ENCODE measurements at regions not wholly inside any gene's neighbourhood (a gene's known extent, or its start where the extent isn't known, plus 50 kb on each side); places are given as distances from the start of the nearest gene placed in this dataset.
"Not testable (repeated sequence)": the region's sequence is repeated elsewhere in the genome, so short reads cannot be mapped to it uniquely, and the experiment has no call there.

DNA sequence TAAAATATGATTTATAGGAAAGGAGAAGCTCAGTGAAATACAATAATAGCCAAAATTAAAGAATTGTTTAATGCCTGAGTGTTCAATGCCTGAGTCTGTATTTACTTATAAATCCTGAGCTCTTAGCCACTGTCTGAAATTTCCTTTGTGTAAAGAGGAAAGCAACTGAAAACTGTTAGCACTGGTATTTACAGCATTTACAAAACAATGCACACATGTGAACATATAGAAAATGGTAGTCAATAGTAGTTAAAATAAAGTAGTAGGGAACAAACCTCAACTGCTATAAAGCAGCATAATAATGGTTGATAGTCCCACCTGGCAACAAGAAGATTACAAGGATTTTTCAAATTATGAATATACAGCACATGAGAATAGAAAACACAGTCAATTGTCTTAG, 1137.1 kb upstream of the ATXN8OS start:
- no peak for DNase-seq (ENCODE audit: low read depth)

DNA sequence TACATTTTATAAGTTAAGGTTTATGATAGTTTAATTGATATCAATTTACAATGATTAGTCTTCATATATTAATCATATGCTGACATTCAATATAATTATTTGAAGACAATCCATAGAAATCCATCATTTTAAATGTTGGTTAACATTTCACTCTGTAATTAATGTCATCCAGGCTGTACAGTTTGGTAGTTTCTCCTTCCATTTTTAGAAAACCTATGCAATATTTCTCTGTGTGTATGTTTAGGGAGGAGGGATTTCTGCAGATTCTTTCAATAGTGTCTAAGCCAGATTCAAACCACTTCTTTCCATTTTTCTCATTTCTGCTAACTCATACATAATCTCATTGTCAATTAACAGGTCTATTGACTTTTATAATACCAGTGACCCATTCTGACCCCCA, 1159.0 kb upstream of the ATXN8OS start:
- DNase-seq (ENCODE audit: low read depth), result no peak

DNA sequence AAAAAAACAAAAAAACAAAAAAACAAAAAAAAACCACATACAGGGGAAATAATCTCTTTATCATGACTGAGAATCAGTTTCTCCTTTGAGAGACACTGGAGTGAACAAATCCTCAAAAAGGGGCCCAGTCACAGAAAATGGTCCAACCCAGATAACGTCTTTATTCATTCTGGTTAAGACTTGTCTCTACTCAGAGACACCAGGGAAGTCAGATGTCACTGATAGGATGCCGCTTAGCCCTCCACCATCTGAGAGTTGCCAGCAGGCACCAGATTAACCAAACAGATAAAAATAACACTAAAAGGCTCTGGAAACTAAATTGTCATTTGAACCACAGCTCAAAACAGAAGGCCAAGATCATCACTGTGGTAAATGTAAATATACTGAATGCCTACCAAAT, 1163.4 kb upstream of the ATXN8OS start:
- no peak for DNase-seq (ENCODE audit: low read depth)

DNA sequence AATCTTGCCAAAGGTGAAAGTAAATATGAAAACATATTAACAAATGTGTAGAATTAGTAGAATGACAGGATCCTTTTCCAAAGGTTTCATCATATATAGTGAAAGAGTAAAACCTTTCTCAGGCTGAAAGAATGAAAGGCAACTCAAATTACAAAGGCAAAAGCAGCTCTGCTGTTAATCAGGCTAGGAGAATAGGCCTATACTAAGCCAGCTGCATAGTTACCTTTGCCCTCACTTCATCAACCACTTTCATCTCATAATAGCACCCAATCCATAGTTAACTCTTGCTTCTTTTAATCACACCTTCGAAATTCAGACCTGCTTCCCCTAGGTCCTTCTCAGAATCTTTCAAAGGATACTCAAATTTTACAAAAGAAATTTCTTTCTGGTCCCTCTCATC, 1167.6 kb upstream of the ATXN8OS start:
- DNase-seq (ENCODE audit: low read depth), result no peak

DNA sequence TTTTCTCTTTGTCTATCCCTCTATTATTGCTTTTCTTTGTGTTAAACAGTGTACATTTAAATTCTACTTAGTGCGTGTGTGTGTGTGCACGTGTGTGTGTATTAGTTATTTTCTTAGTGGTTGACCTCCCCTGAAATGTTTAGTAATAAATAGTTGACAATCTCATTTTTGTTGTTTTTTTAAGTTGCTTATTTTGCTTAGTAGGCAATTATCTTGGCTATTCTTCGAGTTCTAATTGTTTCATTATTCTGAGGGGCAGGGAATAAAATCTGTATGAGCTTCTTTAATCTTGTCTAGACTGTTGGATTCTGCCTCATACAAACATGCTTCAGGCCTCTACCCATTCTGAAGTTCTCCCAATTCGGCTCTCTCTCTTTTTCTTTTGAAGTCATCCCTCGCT, 1169.0 kb upstream of the ATXN8OS start:
- DNase-seq (ENCODE audit: low read depth), result no peak

DNA sequence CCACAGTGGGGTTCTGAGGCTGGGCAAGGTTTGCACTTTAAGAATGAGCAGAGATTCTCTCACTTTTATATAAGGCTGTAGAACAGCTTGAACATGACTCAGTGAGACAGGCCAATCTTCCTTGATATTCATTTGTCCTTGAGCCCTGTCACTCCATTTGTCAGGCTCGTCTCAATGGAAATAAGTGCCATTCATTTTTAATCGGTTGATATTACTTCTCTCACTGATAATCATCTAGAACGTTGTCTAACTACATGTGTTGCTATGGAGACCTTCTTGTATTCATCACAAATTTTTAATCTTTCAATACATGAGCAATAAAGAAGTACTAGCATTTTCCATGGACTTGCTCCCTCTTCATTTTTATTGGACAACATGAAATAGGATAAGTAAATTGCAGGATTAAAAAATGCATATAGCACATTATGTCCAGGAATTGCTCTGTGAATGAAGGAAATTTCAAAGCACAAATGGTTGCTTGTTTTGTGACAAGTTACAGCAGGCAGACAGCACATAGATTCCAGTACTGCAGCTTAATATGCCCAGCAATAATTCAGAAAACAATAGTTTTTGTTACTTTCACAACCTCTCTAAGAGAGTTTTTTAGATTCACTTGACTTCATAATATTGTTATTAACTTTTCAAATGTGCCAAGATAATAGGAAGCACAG, 1178.4 kb upstream of the ATXN8OS start:
- no peak for DNase-seq (ENCODE audit: low read depth)

DNA sequence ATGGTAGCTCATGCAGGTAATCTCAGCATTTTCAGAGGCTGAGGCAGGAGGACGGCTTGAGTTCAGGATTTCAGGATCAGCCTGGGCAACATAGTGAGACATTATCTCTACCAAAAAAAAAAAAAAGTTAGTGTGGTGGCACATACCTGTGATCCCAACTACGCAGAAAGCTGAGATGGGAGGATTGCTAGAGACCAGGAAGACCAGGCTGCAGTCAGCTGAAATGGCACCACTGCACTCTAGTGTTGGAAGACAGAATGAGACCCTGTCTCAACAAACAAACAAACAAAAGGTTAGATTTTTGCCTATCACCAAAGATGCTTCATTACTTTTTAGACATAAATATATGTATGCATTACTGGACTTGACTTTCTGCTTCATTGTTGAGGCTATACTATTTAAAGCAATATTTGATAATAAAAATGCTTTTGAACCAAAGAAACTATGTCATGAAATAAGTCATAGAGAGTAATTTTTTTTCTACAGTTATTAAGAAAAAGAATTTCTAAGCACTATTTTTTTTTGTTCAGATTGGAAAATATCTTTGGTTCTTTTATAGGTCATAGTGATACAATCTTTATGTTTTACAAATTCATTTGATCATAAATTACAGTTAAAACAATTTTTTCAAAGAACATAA, 1180.1 kb upstream of the ATXN8OS start:
- DNase-seq (ENCODE audit: low read depth), result no peak

DNA sequence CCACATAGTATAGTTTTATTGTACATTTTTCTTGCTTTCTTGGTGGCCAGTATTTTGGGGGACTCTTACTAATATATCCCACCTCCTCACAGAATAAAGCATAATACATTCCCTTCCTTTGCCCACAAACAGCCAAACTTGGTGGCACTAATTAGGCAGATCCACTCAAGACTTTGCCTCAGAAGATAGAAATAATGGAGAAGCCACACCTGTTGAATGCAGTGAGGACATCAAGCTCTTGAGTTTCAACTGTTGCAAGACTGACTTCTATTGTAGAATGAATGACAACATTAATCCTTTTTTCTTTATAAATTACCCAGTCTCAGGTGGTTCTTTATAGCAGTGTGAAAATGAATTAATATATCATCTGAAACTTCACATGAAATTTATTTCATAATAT, 1183.6 kb upstream of the ATXN8OS start:
- no peak for DNase-seq (ENCODE audit: low read depth)

DNA sequence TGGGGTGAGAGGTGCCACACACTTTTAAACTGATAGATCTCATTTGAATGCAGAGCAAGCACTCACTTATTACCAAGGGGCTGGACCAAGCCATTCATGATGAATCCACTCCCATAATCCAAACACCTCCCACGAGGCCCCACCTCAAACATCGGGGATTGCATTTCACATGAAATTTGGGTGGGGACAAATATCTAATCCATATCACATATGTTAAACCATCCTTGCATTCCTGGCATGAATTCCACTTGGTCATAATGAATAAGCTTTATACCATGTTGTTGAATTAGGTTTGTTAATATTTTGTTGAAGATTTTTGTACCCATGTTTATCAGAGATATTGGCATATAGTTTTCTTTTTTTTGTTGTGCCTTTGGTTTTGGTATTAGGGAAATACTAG, 1198.7 kb upstream of the ATXN8OS start:
- no peak for DNase-seq (ENCODE audit: low read depth)

DNA sequence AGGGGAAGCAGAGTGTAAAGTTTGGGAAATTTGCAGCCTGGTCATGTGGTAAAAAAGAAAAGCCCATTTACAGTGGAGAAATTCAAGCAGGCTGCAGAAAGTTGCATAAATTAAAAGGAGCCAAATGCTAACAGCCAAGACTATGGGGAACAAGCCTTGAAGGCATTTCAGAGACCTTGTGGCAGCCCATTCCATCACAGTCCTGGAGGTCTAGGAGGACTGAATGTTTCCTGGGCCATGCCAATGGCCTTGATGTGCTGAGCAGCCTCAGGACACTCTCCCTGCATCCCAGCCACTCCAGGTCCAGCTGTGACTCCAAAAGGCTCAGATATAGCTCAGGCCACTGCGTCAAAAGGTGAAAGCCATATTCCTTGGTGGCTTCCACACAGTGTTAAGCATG, 1202.4 kb upstream of the ATXN8OS start:
- DNase-seq (ENCODE audit: low read depth), result no peak

DNA sequence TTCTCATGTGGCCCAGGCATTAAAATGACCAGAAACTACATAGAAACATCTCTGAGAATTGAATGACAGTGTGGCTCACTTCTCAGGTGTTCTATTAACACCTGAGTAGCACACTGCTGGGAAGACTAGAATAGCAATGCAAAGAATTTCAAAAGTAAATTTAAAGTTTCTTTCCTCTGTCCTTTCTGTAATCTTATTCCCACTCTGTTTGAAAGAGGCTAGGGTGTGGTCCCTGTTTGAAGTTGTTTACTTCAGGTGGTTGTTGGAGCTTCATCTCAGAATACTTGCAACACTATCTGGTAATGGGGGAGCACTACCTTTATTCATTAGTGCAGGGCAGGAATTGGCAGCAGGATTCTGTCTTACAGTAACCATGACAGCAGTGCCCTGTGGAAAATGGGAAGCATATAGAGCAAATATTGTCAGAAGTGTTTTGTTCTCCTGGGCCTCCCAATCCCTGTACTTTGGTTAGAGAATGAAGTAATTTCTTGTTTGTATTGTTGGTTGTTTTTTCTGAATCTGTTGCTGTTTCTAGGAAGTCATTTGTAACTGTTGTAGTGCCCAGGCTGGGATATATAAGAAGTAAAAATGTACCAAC, 1210.2 kb upstream of the ATXN8OS start:
- DNase-seq (ENCODE audit: low read depth), result no peak

DNA sequence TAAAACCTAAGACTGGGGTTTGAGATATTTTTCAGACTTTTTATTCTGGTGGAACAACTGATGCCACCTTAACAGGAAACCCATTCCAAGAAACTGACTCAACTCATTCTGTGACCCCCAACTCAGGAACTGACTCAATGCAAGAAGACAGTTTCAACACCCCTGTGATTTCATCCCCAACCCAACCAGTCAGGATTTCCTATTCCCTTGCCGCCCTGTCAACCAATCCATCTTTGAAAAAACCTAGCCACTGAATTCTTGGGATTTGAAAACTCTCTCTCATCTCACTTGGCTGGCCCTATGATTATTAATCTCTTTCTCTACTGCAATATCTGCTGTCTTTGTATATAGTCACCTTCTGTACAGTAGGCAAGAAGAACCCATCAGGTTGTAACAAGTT, 1211.9 kb upstream of the ATXN8OS start:
- DNase-seq (ENCODE audit: low read depth), result no peak

DNA sequence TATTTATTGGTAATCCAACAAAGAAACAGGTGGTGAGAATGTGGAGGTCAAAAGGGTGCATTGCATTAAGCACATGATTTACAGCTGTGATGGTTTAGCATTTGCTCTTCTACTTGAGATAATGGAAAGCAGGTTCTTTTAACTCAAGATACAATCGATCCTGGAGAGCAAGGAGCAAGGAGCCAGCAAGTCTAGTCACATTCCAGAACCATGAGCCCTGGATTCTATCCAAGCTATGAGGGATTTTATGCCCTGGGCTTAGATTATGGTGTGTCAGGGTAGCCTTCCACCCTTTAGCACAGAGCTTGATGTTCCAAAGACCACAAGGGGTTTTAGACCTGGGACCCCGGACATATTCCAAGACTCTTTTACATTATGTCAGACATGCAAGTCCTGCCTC, 1213.9 kb upstream of the ATXN8OS start:
- not testable (repeated sequence) for DNase-seq (ENCODE audit: low read depth)

DNA sequence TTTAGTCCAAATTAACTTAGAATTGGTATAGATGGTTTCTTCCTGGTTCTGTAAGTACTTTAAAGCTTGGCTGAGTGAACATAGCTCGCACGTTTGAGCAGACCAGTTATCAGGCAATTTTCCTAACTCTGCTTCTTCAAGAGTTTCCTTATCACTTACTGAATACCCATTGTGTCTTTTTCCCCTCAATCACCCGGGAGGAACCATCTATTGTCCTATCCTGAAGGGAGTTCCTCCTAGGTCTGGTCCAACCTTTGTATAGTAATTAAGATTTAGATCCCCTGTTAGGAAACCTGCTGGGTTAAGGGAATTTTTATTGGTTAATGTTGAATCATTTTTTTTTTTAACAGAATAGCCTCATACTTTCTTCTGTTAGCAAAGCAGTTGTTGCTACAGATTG, 1215.0 kb upstream of the ATXN8OS start:
- DNase-seq (ENCODE audit: low read depth), result not testable (repeated sequence)

DNA sequence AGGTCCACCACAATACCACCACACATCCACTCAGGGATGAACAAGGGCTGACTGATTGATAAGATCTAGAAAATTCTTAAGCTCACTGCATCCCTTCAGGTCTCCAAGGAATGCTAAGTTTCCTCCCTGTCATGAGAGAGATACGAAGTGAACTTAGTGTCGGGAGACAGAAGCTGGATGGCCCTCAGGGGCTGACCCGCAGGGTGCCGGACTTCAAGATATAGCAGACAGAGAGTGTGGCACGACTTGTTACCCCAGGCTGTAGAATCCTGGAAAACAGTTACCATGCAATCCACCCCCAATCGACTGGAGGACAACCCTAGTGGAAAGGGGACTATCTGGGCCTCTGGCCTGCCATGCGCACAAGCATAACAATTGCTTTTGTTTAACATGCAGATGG, 1217.5 kb upstream of the ATXN8OS start:
- not testable (repeated sequence) for DNase-seq (ENCODE audit: low read depth)

DNA sequence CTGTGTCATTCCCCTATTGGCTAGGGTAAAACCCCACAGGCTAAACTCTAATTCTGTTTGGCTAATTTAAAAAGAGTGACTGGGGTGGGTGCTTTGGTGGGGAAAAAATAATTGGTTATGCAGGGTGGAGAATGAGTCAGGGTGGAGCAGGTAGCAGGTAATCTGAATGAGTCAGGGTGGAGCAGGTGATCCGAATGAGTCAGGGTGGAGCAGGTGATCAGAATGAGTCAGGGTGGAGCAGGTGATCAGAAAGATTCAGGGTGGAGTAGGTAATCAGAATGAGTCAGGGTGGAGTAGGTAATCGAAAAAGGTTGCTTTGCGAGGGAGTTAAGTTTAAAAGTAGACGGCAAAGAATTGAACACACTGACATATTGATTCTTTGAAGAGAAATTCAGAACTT, 1218.8 kb upstream of the ATXN8OS start:
- DNase-seq (ENCODE audit: low read depth), result no peak

DNA sequence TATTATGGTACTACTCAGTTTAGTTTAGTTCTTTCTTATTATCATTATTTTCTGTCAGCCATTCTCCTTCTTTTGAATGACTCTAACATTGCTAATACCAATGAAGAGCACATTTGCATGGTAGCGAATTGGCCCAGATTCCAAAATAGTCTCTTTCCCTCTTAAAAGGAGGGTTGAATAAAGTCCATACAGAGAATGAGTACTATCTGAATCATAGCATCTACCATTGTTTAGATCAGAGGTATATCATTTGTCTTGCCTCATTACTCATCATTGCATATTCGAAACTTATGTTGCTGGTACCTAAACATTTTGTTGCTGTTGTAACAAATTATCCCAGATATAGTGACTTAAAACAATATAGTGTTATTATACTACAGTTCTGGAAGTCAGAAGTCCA, 1235.3 kb upstream of the ATXN8OS start:
- no peak for DNase-seq (ENCODE audit: low read depth)

DNA sequence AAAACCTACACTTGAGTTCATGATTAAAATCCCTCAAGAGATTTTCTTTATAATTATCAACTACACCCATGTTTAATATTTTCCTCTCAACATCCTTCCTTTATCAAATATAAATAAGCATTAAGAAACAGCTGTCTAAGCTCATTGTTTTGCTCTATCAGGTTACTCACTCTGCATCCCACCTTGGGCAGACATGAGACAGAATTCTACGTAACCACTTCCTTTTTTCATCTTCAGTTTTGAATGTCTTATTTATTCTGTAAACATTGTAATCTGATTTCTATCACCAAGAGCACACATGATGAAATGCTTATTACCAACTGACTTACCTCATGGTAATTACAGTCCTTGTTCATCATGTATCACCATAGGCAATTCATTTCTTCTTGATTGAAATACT, 1256.6 kb upstream of the ATXN8OS start:
- DNase-seq (ENCODE audit: low read depth), result no peak

DNA sequence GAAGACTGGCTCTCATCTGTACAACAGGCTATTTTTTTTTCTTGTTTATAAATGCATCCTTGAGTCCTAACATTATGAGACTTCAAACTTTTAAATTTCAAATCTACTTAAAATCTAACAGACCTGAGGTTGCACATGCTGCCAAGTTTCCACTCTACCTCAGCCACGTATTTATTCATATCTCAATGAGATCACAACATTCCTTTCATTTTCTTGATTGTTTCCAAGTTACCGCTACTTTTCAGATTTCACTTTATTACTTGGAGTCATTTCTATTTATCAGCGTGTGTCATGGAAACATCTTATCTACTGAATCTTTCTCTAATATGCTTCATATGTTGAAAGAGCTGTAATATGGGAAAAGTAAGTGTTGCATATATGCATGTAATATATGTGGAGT, 1257.5 kb upstream of the ATXN8OS start:
- no peak for DNase-seq (ENCODE audit: low read depth)

DNA sequence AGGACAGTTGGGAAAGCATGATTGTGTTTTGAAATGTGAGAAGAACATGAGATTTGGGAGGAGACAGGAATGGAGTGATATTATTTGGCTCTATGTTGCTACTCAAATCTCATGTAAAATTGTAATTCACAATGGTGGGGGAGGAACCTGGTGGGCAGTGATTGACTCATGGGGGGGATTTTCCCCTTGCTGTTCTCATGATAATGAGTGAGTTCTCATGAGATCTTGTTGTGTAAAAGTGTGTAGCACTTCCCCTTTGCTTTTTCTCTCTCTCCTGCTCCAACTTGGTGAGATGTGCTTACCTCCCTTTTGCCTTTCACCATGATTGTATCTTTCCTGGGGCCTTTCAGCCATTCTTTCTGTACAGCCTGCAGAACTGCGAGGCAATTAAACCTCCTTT, 1261.0 kb upstream of the ATXN8OS start:
- DNase-seq (ENCODE audit: low read depth), result no peak

DNA sequence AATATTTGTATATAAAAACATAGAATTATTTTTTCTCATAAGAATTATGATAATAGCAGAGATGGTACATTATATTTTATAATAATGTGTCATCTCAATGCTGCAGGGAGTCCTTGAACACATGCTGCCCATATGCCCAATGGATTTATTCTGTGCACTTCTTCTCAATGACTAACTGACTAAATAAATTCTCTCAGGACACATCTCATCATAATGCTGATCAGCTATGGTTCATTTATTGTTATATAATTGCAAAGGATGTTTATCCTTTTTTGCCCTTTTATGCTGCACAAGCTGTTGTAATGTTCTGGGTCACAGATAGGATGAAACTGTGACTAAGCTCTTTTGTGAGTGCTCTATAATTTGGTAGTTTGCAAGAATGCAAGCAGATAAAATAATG, 1273.3 kb upstream of the ATXN8OS start:
- no peak for DNase-seq (ENCODE audit: low read depth)

DNA sequence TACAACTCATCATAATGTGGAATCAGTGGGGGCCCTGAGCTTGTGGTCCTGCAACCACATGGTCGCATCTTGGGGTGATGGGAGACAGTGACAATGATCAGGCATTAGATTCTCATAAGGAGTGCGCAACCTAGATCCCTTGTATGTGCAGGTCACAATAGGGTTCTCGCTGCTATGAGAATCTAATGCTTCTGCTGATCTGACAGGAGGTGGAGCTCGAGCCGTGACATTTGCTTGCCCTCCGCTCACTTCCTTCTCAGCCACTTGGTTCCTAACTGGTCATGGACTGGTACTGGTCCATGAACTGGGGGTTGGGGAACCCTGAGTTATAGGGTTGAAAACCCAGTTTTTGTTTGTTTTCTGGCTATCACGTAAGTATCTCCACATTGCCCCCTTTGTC, 1290.9 kb upstream of the ATXN8OS start:
- no peak for DNase-seq (ENCODE audit: low read depth)

DNA sequence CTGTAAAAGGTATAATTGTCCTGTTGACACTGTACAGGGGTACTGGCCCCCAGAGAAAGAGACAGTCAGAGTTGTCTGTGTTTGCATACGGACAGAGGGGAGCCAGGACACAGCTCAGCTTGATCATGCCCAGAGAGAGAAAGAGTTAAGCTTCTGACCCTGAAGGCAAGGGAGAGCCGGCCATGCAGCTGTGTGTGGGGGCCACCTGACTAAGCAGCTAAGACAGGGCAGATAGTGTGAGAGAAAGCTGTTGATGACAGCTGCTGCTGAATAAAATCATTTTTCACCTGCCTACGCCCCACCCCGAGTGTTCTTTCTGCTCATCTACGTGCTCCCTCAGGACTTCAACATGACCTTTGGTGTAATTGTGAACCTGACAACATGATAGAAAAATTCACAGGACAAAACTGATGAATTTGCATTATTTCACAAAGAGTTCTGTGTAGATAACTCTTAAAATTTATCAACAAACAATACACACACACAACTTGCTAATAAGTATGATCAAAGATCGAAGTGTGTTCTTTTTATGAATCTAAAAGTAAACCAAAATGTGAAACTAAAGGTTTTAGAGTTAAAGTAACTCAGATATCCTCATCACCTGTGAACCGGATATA, 1294.3 kb upstream of the ATXN8OS start:
- no peak for DNase-seq (ENCODE audit: low read depth)
